ENCODE measurements at regions not wholly inside any gene's neighbourhood (a gene's known extent, or its start where the extent isn't known, plus 50 kb on each side); places are given as distances from the start of the nearest gene placed in this dataset.

DNA sequence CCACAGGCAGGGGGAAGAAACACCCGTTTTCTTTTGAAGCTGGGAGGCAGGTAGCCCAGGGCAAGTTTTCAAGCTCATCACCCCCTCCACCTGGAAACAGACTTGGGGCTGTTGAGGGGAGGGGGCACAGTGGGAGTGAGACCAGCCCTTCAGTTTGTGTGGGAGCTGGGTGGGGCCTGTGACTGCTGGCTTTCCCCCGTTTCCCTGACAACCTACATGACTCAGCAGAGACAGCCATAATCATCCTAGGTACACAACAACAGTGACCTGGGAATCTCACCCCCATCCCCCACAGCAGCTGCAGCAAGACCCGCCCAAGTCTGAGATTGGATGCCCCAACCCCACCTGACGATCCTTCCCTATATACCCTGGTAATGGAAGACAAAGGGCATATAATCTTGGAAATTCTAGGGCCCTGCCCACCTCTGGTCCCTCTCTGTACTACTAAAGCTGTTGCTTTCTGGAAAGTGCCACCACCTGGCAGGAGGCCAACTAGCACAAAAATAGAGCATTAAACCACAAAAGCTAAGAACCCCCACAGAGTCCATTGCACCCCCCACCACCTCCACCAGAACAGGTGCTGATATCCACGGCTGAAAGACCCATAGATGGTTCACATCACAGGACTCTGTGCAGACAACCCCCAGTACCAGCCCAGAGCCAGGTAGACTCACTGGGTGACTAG lies 422.2 kb upstream of the SGO1 start:
- Mint-ChIP-seq H3K9me3 (peaks cover 24% of the 10 kb centered on the region), H3K4me1 (ENCODE audit: unreplicated experiment) (no peaks in the 10 kb centered on the region), H3K4me3 (no peak overlapping the region), H3K27me3 (no peaks in the 10 kb centered on the region), H3K27ac (no peak overlapping the region), H3K36me3 (peaks cover 7% of the 10 kb centered on the region)
- TF ChIP-seq CTCF (conservative IDR thresholded peaks at IDR 0.05): no peak
- DNase-seq (ENCODE audit: extremely low spot score, unreplicated experiment): no peak

- DNase-seq (ENCODE audit: extremely low spot score, unreplicated experiment): no peak
- Mint-ChIP-seq H3K4me1 (ENCODE audit: unreplicated experiment) (no peaks in the 10 kb centered on the region), H3K36me3 (peaks cover 7% of the 10 kb centered on the region), H3K27me3 (no peaks in the 10 kb centered on the region), H3K9me3 (peaks cover 18% of the 10 kb centered on the region), H3K4me3 (no peak overlapping the region), H3K27ac (no peak overlapping the region)
- TF ChIP-seq CTCF (conservative IDR thresholded peaks at IDR 0.05): no peak
These were observed 418.7 kb upstream of the SGO1 start for GRCh38 chr3:20604659-20605058.

DNA sequence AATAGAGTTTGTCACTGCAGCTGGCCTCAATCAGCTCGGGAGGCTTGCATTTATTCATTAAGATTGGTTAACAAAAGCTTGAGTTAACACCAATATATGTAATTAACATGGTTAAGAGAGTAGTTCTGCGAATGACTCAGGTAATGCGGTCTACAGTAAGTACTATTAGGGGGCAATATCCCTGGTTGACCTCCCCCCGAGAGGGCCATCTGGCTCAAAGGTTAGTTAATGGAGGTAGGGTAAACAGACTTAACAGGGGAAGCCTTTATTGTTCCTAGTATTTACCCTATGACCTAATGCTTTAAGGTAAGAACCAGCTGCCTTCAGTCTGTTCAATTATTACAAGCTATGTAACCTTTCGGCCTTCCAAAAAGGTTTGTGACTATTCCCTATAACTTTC lies 403.3 kb upstream of the SGO1 start:
- H3K27ac Mint-ChIP-seq: peak overlapping the region; percentile 44
- TF ChIP-seq CTCF (conservative IDR thresholded peaks at IDR 0.05): no peak
- peaks cover 5% of the 10 kb centered on the region for H3K9me3 Mint-ChIP-seq
- no peak overlapping the region for H3K4me3 Mint-ChIP-seq
- DNase-seq (ENCODE audit: extremely low spot score, unreplicated experiment): no peak
- no peaks in the 10 kb centered on the region for H3K36me3 Mint-ChIP-seq
- peaks cover 6% of the 10 kb centered on the region for H3K4me1 Mint-ChIP-seq (ENCODE audit: unreplicated experiment)
- H3K27me3 Mint-ChIP-seq: no peaks in the 10 kb centered on the region

- Mint-ChIP-seq H3K27me3 (no peaks in the 10 kb centered on the region), H3K27ac (peak overlapping the region; percentile 44), H3K4me1 (ENCODE audit: unreplicated experiment) (peaks cover 8% of the 10 kb centered on the region), H3K36me3 (no peaks in the 10 kb centered on the region), H3K9me3 (peaks cover 5% of the 10 kb centered on the region), H3K4me3 (no peak overlapping the region)
- no peak for TF ChIP-seq CTCF (conservative IDR thresholded peaks at IDR 0.05)
- DNase-seq (ENCODE audit: extremely low spot score, unreplicated experiment): no peak
These were observed 402.8 kb upstream of the SGO1 start for GRCh38 chr3:20588781-20589180.

GRCh38 chr3:20583648-20584047 lies 397.6 kb upstream of the SGO1 start:
- H3K36me3 Mint-ChIP-seq: no peaks in the 10 kb centered on the region
- TF ChIP-seq CTCF (conservative IDR thresholded peaks at IDR 0.05): no peak
- no peaks in the 10 kb centered on the region for H3K27me3 Mint-ChIP-seq
- no peaks in the 10 kb centered on the region for H3K9me3 Mint-ChIP-seq
- H3K4me3 Mint-ChIP-seq: no peak overlapping the region
- no peak for DNase-seq (ENCODE audit: extremely low spot score, unreplicated experiment)
- no peak overlapping the region for H3K27ac Mint-ChIP-seq
- H3K4me1 Mint-ChIP-seq (ENCODE audit: unreplicated experiment): peaks cover 18% of the 10 kb centered on the region

DNA sequence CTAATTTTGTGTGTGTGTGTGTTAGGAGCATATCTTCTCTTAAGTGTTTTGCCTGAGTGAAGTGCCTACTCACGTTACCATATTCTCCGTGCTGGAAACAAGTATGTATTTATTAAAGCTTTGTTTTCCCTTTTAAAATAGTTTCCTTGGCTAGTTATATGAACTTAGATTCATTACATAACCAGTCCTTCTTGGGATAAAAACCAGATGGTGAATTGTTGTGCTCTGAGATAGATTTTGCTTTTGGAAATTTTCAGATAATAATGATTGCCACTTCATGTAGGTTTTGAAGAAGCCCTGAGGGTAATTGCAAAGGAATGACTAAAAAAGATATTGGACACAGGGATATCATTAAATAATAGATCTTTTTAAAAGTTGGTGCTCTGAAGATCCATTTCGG lies 390.2 kb upstream of the SGO1 start:
- Mint-ChIP-seq H3K4me3 (no peak overlapping the region), H3K36me3 (no peaks in the 10 kb centered on the region), H3K9me3 (peaks cover 4% of the 10 kb centered on the region), H3K27ac (no peak overlapping the region), H3K27me3 (no peaks in the 10 kb centered on the region), H3K4me1 (ENCODE audit: unreplicated experiment) (peaks cover 26% of the 10 kb centered on the region)
- no peak for DNase-seq (ENCODE audit: extremely low spot score, unreplicated experiment)
- no peak for TF ChIP-seq CTCF (conservative IDR thresholded peaks at IDR 0.05)
